Liver (tissue), 8 donors: ENCODE measurements at regions not wholly inside any gene's neighbourhood (a gene's known extent, or its start where the extent isn't known, plus 50 kb on each side); places are given as distances from the start of the nearest gene placed in this dataset.

Experiments used
- DNase-seq: peaks from one replicate; pipeline ENCODE4 v3.0.0-alpha.2; 2017; ENCODE audit warnings: low spot score
- H3K27ac ChIP-seq, 2 donors: one replicate each; pipeline ENCODE4 v1.7.0; 2013; ENCODE audit warnings: inconsistent platforms in 2 of 2, low read length in 2 of 2, control low read depth in 1 of 2, low read depth in 1 of 2, mild to moderate bottlenecking in 1 of 2
- H3K27me3 ChIP-seq, 4 donors: one replicate each; pipeline versions ENCODE4 v1.6.1 to v1.7.0; 2013; ENCODE audit warnings: low read length in 3 of 4, inconsistent platforms in 1 of 4, mild to moderate bottlenecking in 1 of 4, moderate library complexity in 1 of 4; ENCODE audit not compliant: control insufficient read depth in 4 of 4, insufficient read depth in 4 of 4
- H3K36me3 ChIP-seq, 4 donors: one replicate each; pipeline versions ENCODE4 v1.6.1 to v1.7.0; 2013; ENCODE audit warnings: low read length in 3 of 4, mild to moderate bottlenecking in 3 of 4, low read depth in 1 of 4, moderate library complexity in 1 of 4; ENCODE audit not compliant: control insufficient read depth in 4 of 4, insufficient read depth in 3 of 4
- H3K4me1 ChIP-seq, 4 donors: one replicate each; pipeline versions ENCODE4 v1.6.1 to v1.7.0; 2013; ENCODE audit warnings: low read length in 3 of 4, mild to moderate bottlenecking in 3 of 4, moderate library complexity in 1 of 4; ENCODE audit not compliant: control insufficient read depth in 4 of 4, insufficient read depth in 4 of 4
- H3K4me3 ChIP-seq, 3 donors: one replicate each; pipeline versions ENCODE4 v1.6.1 to v1.7.0; 2013; ENCODE audit warnings: low read length in 3 of 3, control low read depth in 1 of 3, low read depth in 1 of 3, mild to moderate bottlenecking in 1 of 3
- H3K9ac ChIP-seq, 2 donors: one replicate each; pipeline ENCODE4 v1.7.0; 2013; ENCODE audit warnings: low read length in 2 of 2, mild to moderate bottlenecking in 2 of 2, moderate library complexity in 2 of 2, control low read depth in 1 of 2, low read depth in 1 of 2
- H3K9me3 ChIP-seq, 4 donors: one replicate each; pipeline versions ENCODE4 v1.6.1 to v1.7.0; 2013; ENCODE audit warnings: low read length in 3 of 4; ENCODE audit not compliant: control insufficient read depth in 4 of 4
- ATF3 ChIP-seq: IDR thresholded peaks from 2 replicates; pipeline ENCODE4 v1.6.1; 2016; ENCODE audit warnings: antibody characterized with exemption
- CTCF ChIP-seq: fragments of 150-350 bp; IDR thresholded peaks from 2 replicates; pipeline ENCODE4 v1.5.1; 2017; ENCODE audit warnings: improper control_type of control experiment, low read depth, low read length; ENCODE audit not compliant: missing input control
- EGR1 ChIP-seq, 2 donors: IDR thresholded peaks; 2 replicates each; pipeline ENCODE4 v1.6.1; 2016 to 2018; ENCODE audit warnings: antibody characterized with exemption in 2 of 2, low read depth in 2 of 2
- FOXA2 ChIP-seq: IDR thresholded peaks from 2 replicates; pipeline ENCODE4 v1.6.1; 2016; ENCODE audit warnings: antibody characterized with exemption
- GABPA ChIP-seq, 2 donors: IDR thresholded peaks in 1 of 2; conservative IDR thresholded peaks in 1 of 2; 2 replicates each; pipeline ENCODE4 v1.6.1; 2016; ENCODE audit warnings: antibody characterized with exemption in 2 of 2, mild to moderate bottlenecking in 1 of 2, moderate library complexity in 1 of 2
- HNF4A ChIP-seq, 2 donors: conservative IDR thresholded peaks; 2 replicates each; pipeline ENCODE4 v1.6.1; 2016; ENCODE audit warnings: antibody characterized with exemption in 2 of 2, mild to moderate bottlenecking in 2 of 2
- JUND ChIP-seq, 2 donors: IDR thresholded peaks; 2 replicates each; pipeline ENCODE4 v1.6.1; 2016; ENCODE audit warnings: antibody characterized with exemption in 2 of 2
- MAX ChIP-seq: IDR thresholded peaks from 2 replicates; pipeline ENCODE4 v1.6.1; 2016; ENCODE audit warnings: antibody characterized with exemption
- NR2F2 ChIP-seq: IDR thresholded peaks from 2 replicates; pipeline ENCODE4 v1.6.1; 2016; ENCODE audit warnings: antibody characterized with exemption
- RAD21 ChIP-seq, 2 donors: IDR thresholded peaks; 2 replicates each; pipeline ENCODE4 v1.6.1; 2016; ENCODE audit warnings: antibody characterized with exemption in 2 of 2, mild to moderate bottlenecking in 2 of 2
- REST ChIP-seq: IDR thresholded peaks from 2 replicates; pipeline ENCODE4 v1.6.1; 2016; ENCODE audit warnings: antibody characterized with exemption, mild to moderate bottlenecking
- RXRA ChIP-seq, 2 donors: IDR thresholded peaks; 2 replicates each; pipeline ENCODE4 v1.6.1; 2017 to 2018; ENCODE audit warnings: antibody characterized with exemption in 2 of 2, mild to moderate bottlenecking in 1 of 2
- SP1 ChIP-seq: IDR thresholded peaks from 2 replicates; pipeline ENCODE4 v1.6.1; 2018; ENCODE audit warnings: antibody characterized with exemption, mild to moderate bottlenecking
- TAF1 ChIP-seq: conservative IDR thresholded peaks from 2 replicates; pipeline ENCODE4 v1.6.1; 2016; ENCODE audit warnings: antibody characterized with exemption, mild to moderate bottlenecking
- WGBS: extraction: QIAGEN DNeasy Blood & Tissue Kit; methylation state at CpG from one replicate; pipeline ENCODE4 v1.1.7; 2013; 5-methylcytosine and 5-hydroxymethylcytosine counted together
- donor health status: healthy.
- donor health status: healthy.
- donor health status: healthy.
- donor health status: healthy.
- donor health status: healthy.

GRCh38 chr1:222057162-222057561 lies 315.3 kb upstream of the DUSP10 start:
- H3K9ac ChIP-seq, result no peak overlapping the region
- H3K27me3 ChIP-seq, result no peaks in the 10 kb centered on the region
- peaks cover 7 to 48% (median 33%) of the 10 kb centered on the region in 4 donors for H3K4me1 ChIP-seq
- no peaks in the 10 kb centered on the region for H3K36me3 ChIP-seq
- no peak overlapping the region for H3K4me3 ChIP-seq
- TF ChIP-seq TAF1, result no peak
- TF ChIP-seq RXRA (IDR thresholded peaks at IDR 0.05), result no peak
- TF ChIP-seq CTCF, result no peak
- no peak for TF ChIP-seq FOXA2
- TF ChIP-seq GABPA (IDR thresholded peaks at IDR 0.05 in 1 of 2, conservative IDR thresholded peaks at IDR 0.05 in 1 of 2), result no peak
- no peak for TF ChIP-seq RAD21 (IDR thresholded peaks at IDR 0.05)
- TF ChIP-seq REST, result no peak
- TF ChIP-seq SP1, result no peak
- no peak for TF ChIP-seq MAX
- TF ChIP-seq HNF4A (conservative IDR thresholded peaks at IDR 0.05), result no peak
- no peak for TF ChIP-seq JUND (IDR thresholded peaks at IDR 0.05)
- TF ChIP-seq NR2F2, result no peak
- TF ChIP-seq EGR1 (IDR thresholded peaks at IDR 0.05; ENCODE audit: low read depth in 2 of 2), result no peak
- DNase-seq, result no peak
- H3K9me3 ChIP-seq, result no peaks in the 10 kb centered on the region
- H3K27ac ChIP-seq, result peak overlapping the region; percentile 93 to 96
- WGBS, result 94% methylated on average over 3 of the region's 3 CpGs

- Histone ChIP-seq H3K9ac (no peak overlapping the region), H3K4me3 (no peak overlapping the region), H3K4me1 (peaks cover 7 to 23% (median 14%) of the 10 kb centered on the region in 4 donors), H3K9me3 (no peaks in the 10 kb centered on the region), H3K27me3 (no peaks in the 10 kb centered on the region), H3K27ac (no peak overlapping the region), H3K36me3 (no peaks in the 10 kb centered on the region)
- 96% methylated on average over 6 of the region's 6 CpGs for WGBS
- no peak for DNase-seq
- TF ChIP-seq NR2F2 (no peak), FOXA2 (no peak), MAX (no peak), CTCF (no peak), TAF1 (no peak), EGR1 (IDR thresholded peaks at IDR 0.05; ENCODE audit: low read depth in 2 of 2) (no peak), ATF3 (no peak), GABPA (IDR thresholded peaks at IDR 0.05 in 1 of 2, conservative IDR thresholded peaks at IDR 0.05 in 1 of 2) (no peak), SP1 (no peak), RAD21 (IDR thresholded peaks at IDR 0.05) (no peak)
Observed at GRCh38 chr1:222054416-222054815, 312.5 kb upstream of the DUSP10 start.
